Spinal cord (tissue), 9 donors: ENCODE measurements at regions not wholly inside any gene's neighbourhood (a gene's known extent, or its start where the extent isn't known, plus 50 kb on each side); places are given as distances from the start of the nearest gene placed in this dataset.

ENCODE experiments used
- DNase-seq, 6 donors: peaks; one replicate each; pipeline versions ENCODE4 v3.0.0 to v3.0.0-alpha.2; 2013 to 2015; ENCODE audit warnings: low spot score in 6 of 6, low read depth in 4 of 6
- H3K27ac ChIP-seq: one replicate; pipeline ENCODE4 v1.5.1; 2013; ENCODE audit warnings: low read depth, low read length, control low read depth
- H3K27me3 ChIP-seq: one replicate; pipeline ENCODE4 v1.6.1; 2013; ENCODE audit warnings: low read length; ENCODE audit not compliant: control insufficient read depth, insufficient read depth
- H3K36me3 ChIP-seq: one replicate; pipeline ENCODE4 v1.6.1; 2013; ENCODE audit warnings: low read length; ENCODE audit not compliant: control insufficient read depth, insufficient read depth
- H3K4me1 ChIP-seq: one replicate; pipeline ENCODE4 v1.6.1; 2013; ENCODE audit warnings: low read length; ENCODE audit not compliant: control insufficient read depth, insufficient read depth
- H3K4me3 ChIP-seq: one replicate; pipeline ENCODE4 v1.5.1; 2013; ENCODE audit warnings: low read depth, low read length, control low read depth
- H3K9me3 ChIP-seq: one replicate; pipeline ENCODE4 v1.6.1; 2013; ENCODE audit warnings: low read length; ENCODE audit not compliant: control insufficient read depth, insufficient read depth
- WGBS: methylation state at CpG from one replicate; pipeline ENCODE4 v1.1.5; 2013; ENCODE audit warnings: missing lambda C conversion rate; ENCODE audit not compliant: insufficient coverage; 5-methylcytosine and 5-hydroxymethylcytosine counted together
- donor health status: healthy.

DNA sequence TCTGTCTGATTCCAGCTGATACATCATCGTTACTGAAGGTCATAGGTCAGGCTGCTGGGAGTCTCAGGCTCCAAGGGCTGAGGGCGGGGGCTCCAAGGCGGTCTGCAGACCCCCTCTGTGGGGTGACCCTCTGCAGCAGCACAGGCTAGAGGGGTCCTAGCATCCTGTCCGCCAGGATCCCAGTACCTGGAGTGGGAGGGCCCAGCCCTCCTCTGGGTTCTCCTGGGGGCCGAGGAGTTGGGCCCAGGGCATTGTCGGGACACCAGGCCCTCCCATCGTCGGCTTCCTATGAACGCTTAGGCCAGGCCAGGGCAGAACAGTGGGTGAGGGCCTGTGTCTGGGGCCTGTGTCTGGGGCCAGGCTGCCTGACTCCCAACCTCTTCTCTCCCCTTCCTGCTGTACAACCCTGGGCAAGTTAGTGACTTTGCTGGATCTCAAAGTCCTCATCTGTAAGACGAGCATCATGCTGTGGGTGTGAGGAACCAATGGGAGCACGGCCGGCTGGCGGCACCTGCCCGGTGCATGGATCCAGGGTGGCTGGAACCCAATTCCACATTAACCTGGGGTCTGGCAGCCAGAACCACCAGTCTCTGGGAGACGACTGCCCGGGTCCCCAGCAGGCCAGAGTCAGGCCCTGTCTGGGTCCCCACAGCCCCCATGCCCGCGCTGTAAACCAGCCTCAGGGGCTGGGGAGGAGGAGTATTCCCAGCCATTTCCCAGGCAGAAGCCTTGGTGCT is 56.2 kb upstream of the COL18A1 start:
- no peak overlapping the region for H3K4me3 ChIP-seq
- H3K9me3 ChIP-seq = no peaks in the 10 kb centered on the region
- peaks cover 6% of the 10 kb centered on the region for H3K27me3 ChIP-seq
- peaks cover 35% of the 10 kb centered on the region for H3K4me1 ChIP-seq
- H3K27ac ChIP-seq = no peak overlapping the region
- no peak for DNase-seq
- H3K36me3 ChIP-seq = no peaks in the 10 kb centered on the region
- whole genome bisulfite sequencing = 87% methylated on average over 12 of the region's 18 CpGs

- peaks cover 6% of the 10 kb centered on the region for H3K27me3 ChIP-seq
- H3K36me3 ChIP-seq = no peaks in the 10 kb centered on the region
- peaks cover 38% of the 10 kb centered on the region for H3K4me1 ChIP-seq
- no peaks in the 10 kb centered on the region for H3K9me3 ChIP-seq
- no peak overlapping the region for H3K4me3 ChIP-seq
- H3K27ac ChIP-seq = no peak overlapping the region
- DNase-seq = no peak
- WGBS = 97% methylated on average over 8 of the region's 8 CpGs
Measured at GRCh38 chr21:45350206-45350854, 54.6 kb upstream of the COL18A1 start.

DNA sequence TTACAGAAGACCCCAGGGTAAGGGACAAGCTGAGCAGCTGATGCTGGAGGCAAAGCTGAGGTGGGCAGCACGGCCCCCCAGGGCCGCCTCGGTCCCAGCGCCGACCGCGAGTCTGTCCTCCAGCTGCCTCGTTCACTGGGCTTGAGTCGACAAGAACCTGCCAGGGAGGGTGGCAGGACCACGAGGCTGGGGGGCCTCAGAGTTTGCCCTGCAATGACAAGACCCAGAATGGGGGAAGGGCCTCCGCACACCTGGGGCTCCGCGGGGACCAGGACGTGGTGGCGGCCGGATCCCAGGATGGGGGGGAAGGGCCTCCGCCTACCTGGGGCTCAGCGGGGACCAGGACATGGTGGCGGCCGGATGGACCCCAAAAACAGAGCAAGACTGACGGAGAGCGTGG is 53.9 kb upstream of the COL18A1 start:
- H3K4me1 ChIP-seq = peaks cover 39% of the 10 kb centered on the region
- WGBS = 88% methylated on average over 20 of the region's 22 CpGs
- H3K27ac ChIP-seq = no peak overlapping the region
- H3K27me3 ChIP-seq = peaks cover 6% of the 10 kb centered on the region
- DNase-seq = no peak
- H3K9me3 ChIP-seq = no peaks in the 10 kb centered on the region
- H3K4me3 ChIP-seq = no peak overlapping the region
- H3K36me3 ChIP-seq = no peaks in the 10 kb centered on the region

- Histone ChIP-seq H3K36me3 (no peaks in the 10 kb centered on the region), H3K9me3 (no peaks in the 10 kb centered on the region), H3K27ac (no peak overlapping the region), H3K4me1 (peaks cover 39% of the 10 kb centered on the region), H3K4me3 (no peak overlapping the region), H3K27me3 (peaks cover 6% of the 10 kb centered on the region)
- WGBS = 83% methylated on average over 11 of the region's 12 CpGs
- DNase-seq = no peak
Measured at GRCh38 chr21:45351526-45352275, 53.3 kb upstream of the COL18A1 start.

DNA sequence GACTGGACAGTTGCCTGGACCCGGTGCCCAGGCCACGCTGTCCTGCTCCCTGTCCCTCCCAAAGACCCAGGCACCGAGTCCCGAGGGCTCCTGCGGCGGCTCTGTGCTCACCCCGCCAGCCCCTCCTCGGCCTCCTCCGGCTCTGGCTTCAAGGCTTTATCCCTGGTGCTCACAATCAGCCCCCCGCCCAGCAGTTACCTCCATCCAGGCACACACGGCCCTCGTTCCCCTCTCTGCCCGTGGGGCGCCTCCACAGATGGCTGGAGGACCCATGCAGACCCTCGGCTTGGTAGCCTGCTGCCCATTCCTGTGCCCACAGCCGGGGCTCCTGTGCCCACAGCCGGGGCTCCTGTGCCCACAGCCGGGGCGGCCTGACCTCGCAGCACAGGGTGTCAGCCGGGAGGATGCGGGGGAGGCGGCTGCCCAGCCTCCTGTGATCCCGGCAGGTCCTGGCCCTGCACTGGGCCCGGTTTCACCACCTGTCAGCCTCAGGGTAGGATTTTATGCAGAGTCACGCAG is 52.3 kb upstream of the COL18A1 start:
- no peak for DNase-seq
- Histone ChIP-seq H3K4me1 (peaks cover 36% of the 10 kb centered on the region), H3K4me3 (no peak overlapping the region), H3K27me3 (peaks cover 2% of the 10 kb centered on the region), H3K9me3 (no peaks in the 10 kb centered on the region), H3K36me3 (no peaks in the 10 kb centered on the region), H3K27ac (no peak overlapping the region)
- 84% methylated on average over 23 of the region's 26 CpGs for WGBS

GRCh38 chr21:45353200-45353599 is 51.8 kb upstream of the COL18A1 start:
- H3K4me1 ChIP-seq = peaks cover 37% of the 10 kb centered on the region
- peak in 2 of 6 donors; percentile 43 to 57 for DNase-seq
- no peak overlapping the region for H3K4me3 ChIP-seq
- no peaks in the 10 kb centered on the region for H3K9me3 ChIP-seq
- H3K36me3 ChIP-seq = peaks cover 2% of the 10 kb centered on the region
- 33% methylated on average over 3 of the region's 3 CpGs for WGBS
- no peak overlapping the region for H3K27ac ChIP-seq
- no peaks in the 10 kb centered on the region for H3K27me3 ChIP-seq

DNA sequence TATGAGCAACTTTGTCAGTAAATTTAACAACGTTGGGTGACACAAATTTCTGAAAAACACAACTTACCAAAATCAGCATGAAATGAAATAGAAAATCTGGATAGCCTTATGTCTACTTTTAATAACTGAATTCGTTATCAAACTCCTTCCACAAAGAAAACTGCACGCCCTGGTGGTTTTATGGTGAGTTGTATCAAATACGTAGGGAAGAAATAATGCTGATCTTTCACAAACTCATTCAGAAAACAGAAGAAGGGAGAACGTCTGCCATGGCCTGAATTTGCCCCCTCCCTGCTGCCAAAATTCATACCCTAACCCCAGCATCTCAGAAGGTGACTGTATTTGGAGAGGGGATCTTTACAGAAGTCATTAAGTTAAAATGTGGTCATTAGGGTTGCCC is 50.0 kb upstream of the COL18A1 start:
- Histone ChIP-seq H3K36me3 (peaks cover 2% of the 10 kb centered on the region), H3K27ac (no peak overlapping the region), H3K27me3 (no peaks in the 10 kb centered on the region), H3K4me3 (no peak overlapping the region), H3K4me1 (peaks cover 32% of the 10 kb centered on the region), H3K9me3 (no peaks in the 10 kb centered on the region)
- WGBS = no CpG with 5 or more reads among the region's 5 CpGs
- no peak for DNase-seq
